LNCaP clone FGC (cell line): ENCODE measurements at regions not wholly inside any gene's neighbourhood (a gene's known extent, or its start where the extent isn't known, plus 50 kb on each side); places are given as distances from the start of the nearest gene placed in this dataset.

Experiments used
- DNase-seq: peaks from one replicate; pipeline ENCODE4 v3.0.0-alpha.2; 2011; ENCODE audit warnings: low read depth
- H3K4me3 ChIP-seq: 2 replicates; pipeline ENCODE4 v1.5.1; 2011; ENCODE audit warnings: mild to moderate bottlenecking, low read depth, low read length, control low read depth
- TF ChIP-seq, protein P1 (sequence below): IDR thresholded peaks from 2 replicates; pipeline ENCODE4 v1.5.1; 2012; ENCODE audit warnings: mild to moderate bottlenecking; ENCODE audit not compliant: control insufficient read depth, insufficient read depth; ENCODE audit errors: extremely low read depth

GRCh38 chr12:46459111-46459510, 86.5 kb upstream of the SLC38A2 start:
- H3K4me3 ChIP-seq = no peak overlapping the region
- no peak for DNase-seq
- TF ChIP-seq, protein P1, sequence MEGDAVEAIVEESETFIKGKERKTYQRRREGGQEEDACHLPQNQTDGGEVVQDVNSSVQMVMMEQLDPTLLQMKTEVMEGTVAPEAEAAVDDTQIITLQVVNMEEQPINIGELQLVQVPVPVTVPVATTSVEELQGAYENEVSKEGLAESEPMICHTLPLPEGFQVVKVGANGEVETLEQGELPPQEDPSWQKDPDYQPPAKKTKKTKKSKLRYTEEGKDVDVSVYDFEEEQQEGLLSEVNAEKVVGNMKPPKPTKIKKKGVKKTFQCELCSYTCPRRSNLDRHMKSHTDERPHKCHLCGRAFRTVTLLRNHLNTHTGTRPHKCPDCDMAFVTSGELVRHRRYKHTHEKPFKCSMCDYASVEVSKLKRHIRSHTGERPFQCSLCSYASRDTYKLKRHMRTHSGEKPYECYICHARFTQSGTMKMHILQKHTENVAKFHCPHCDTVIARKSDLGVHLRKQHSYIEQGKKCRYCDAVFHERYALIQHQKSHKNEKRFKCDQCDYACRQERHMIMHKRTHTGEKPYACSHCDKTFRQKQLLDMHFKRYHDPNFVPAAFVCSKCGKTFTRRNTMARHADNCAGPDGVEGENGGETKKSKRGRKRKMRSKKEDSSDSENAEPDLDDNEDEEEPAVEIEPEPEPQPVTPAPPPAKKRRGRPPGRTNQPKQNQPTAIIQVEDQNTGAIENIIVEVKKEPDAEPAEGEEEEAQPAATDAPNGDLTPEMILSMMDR = no peak

DNA sequence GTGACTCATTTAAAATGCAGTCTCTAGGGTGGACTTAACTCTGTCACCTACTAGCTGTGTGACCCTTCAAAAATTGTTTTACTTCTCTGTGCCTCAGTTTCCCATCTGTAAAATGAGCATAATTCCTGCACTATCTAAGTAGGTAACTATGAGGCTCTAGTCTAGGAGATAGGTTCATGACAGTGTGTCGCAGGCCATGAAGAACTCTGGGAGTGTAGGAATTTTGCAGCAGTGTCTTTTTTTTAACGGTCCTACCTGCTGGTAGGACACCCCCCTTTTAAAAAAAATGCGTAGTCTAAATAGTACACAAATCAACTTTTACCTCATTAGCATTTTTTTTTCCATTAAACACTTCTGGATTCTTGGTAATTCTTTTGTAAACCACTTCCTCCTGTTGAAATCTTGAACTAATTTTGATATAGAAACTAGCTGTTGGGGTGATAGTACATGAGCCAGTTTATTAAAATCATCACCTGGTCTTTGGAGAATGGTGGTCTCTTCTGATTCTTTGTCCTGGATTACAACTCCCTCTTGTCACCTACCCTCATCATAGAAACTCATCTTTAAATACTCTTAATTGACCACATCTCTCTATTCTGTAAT, 86.0 kb upstream of the SLC38A2 start:
- no peak for DNase-seq
- TF ChIP-seq, protein P1 = no peak
- no peak overlapping the region for H3K4me3 ChIP-seq

- H3K4me3 ChIP-seq = no peak overlapping the region
- no peak for DNase-seq
- TF ChIP-seq, protein P1 = no peak
Measured at GRCh38 chr12:46457958-46458357, 85.4 kb upstream of the SLC38A2 start.

DNA sequence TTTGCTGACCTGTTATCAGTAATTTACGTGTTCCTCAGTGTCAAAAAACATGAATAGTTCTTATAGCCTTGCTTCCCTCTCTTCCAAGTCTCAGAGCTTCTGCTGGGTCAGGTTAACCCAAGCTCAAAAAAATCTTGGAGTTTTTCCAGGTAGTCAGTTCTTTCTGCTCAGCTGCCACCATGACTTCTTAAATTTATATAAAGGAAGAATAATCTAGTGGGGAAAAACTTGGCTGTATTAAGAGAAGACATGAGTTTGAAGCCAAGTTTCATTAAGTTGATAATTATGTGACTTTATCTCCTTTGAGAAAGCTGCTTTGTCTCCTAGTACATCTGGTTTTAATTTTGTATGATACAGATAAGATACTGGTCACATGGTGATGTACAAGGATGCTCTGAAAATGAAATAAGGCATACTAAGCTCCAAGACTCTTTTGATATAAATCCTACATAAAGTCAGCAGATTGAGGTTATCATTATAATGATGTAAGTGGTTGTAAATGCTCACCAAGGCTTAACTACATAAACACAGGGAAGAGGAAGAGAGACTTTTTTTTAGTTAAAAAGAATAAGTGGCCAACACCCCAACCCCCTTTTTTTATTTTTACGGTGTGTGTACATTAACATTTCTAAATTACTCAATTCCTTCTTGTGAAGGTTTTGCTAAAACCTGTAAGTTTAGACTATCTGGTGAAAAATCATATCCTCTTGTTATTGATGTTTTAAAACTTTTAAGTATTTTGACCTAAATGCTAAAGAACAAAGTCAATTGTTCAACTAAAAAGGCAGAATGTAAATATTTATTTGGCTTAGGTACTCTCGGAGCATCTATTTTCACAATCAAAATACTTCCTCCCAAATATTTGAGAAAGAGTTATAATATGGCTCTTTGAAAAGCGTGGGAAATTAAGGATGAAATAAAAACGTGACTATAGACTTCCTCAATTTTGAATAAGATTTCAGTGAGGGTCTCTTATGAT, 84.1 kb upstream of the SLC38A2 start:
- no peak overlapping the region for H3K4me3 ChIP-seq
- no peak for DNase-seq
- TF ChIP-seq, protein P1 = no peak

- DNase-seq = no peak
- no peak overlapping the region for H3K4me3 ChIP-seq
- TF ChIP-seq, protein P1 = no peak
Measured at GRCh38 chr12:46455648-46456352, 83.2 kb upstream of the SLC38A2 start.

DNA sequence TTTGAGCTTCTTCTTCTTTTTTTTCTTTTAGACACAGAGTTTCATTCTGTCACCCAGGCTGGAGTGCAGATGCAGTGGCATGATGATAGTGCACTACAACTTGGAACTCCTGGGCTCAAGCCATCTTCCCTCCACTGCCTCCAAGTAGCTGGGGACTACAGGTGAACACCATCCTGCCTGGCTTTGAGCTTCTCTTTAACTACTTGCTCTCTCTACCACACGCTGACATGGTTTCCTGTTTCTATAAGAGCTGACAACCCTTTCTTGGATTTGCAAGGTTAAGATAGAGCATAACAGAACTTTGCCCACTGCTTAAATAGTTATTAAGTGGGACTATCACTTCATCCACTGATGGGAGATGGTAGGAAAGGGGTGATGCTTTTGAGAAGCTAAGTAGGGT, 82.4 kb upstream of the SLC38A2 start:
- TF ChIP-seq, protein P1 = no peak
- no peak for DNase-seq
- H3K4me3 ChIP-seq = no peak overlapping the region
